HG03558 (cell line): ENCODE measurements at regions not wholly inside any gene's neighbourhood (a gene's known extent, or its start where the extent isn't known, plus 50 kb on each side); places are given as distances from the start of the nearest gene placed in this dataset.
"Not testable (repeated sequence)": the region's sequence is repeated elsewhere in the genome, so short reads cannot be mapped to it uniquely, and the experiment has no call there.

Source experiments
- ATAC-seq: cut with Tn5 transposase; IDR thresholded peaks from one replicate; pipeline ENCODE4 v1.9.1; 2021; ENCODE audit warnings: moderate number of reproducible peaks; ENCODE audit not compliant: unreplicated experiment; ENCODE audit errors: extremely low read depth

DNA sequence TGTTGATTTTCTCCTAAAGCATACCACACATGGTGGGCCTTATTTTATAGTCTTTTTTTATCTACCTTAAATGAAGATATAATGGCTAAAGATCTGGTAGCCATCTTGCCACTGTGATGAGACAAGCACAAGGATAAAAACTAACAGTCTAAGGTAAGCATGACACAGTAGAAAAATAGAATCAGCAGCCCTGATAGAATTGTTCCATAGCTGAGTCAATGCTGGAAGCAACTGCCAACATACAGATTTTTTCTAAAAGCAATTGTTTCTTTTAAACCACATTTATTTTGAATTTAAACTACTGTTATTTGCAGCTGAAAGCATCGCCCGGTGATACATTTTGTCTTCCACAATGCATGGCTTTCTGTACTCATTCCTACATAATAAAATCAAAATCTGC, 1091.5 kb upstream of the CHAC2 start:
- ATAC-seq: no peak

DNA sequence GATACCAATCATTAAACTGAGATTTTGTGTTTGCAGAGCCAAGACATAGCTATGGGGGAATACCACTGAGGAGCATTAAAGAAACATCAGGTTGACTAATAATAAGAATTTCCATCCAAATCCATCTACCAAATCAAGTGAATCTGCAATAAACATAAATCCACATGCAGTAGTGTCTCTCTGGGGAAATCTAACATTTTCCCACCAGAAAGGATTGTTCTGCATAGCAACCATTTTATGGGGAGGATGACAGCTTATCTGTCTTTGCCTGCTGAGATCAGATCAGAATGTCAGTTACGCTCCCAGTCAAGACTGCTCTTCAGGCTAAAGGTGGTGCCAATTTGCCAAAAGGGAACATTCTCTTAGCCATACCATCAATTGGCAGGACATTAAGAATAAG, 1098.9 kb upstream of the CHAC2 start:
- ATAC-seq: no peak

GRCh38 chr2:52659546-52659945, 1108.1 kb upstream of the CHAC2 start:
- ATAC-seq: no peak

DNA sequence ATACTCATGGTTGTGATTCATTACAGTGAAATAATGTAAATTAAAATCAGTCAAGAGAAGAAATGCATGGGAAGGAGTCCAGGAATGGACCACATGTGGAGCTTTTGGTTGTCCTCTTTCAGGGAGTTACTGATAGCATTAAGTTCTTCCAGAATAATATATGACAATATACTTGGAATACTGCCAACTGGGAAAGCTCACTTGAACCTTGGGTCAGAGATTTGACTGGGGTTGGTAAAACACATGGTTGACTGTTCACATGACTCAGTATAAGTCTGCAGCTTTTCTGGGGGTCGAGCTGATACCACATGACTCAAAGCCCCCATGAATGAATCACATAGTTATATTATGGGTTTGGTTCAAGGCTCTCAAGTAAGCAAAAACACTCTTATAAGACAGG, 1109.0 kb upstream of the CHAC2 start:
- no peak for ATAC-seq

DNA sequence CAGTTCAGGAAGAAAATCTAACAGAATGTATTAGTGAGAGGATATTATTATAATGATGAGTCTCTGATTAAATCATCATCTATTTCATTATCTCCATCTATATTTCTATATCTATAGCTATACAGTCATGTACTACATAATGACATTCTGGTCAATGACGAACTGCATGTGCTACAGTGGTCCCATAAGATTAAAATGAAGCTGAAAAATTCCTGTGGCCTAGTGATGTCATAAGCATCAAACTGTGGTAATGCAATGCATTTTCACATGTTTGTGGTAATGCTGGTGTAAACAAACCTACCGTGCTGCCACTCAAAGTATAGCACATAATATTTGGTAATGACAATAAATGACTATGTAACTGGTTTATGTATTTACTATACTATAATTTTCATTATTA, 1127.9 kb upstream of the CHAC2 start:
- no peak for ATAC-seq

DNA sequence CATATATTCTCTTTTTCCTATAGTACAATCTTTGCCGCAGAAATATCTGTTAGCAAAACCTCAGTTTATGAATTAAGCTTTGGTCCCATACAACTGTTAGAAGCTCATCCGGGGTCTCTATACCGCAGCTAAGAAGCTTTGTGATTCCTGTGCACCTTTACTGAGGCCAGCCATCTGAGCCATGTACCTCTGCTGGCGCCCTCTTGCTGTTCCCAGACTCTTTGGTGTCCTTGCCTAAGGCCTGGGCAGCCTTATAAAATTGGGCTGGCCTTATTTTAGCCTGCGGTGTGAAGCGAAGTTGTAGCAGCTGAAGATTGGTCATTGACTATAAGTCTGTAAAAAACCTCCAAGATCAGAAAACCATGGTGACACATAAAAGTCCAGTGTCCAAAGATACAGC, 1135.1 kb upstream of the CHAC2 start:
- no peak for ATAC-seq

- no peak for ATAC-seq
These were observed 1137.7 kb upstream of the CHAC2 start for GRCh38 chr2:52629944-52630343.

GRCh38 chr2:52629531-52629930, 1138.1 kb upstream of the CHAC2 start:
- ATAC-seq: no peak

- ATAC-seq: no peak
These were observed 1145.3 kb upstream of the CHAC2 start for GRCh38 chr2:52622266-52622665.

- ATAC-seq: no peak
These were observed 1154.5 kb upstream of the CHAC2 start for GRCh38 chr2:52613064-52613463.

GRCh38 chr2:52611759-52612158, 1155.8 kb upstream of the CHAC2 start:
- ATAC-seq: no peak

DNA sequence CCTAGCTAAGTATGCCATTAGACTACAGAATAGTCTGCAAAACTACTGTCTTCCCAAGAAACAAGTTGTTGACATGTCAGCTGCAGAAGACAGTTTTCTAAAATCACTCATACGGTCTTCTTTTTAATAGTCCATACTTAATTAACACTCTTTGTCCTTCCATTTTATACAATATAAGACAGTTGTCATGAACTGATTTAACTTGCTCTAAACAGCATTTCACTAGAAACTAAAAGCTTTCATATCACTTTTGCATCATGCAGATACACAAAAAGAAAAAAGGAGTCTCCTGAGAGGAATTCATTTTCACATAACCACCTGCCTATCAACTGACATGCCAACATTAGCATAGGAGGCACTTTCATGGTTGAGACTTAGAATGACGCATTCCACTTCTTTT, 1159.6 kb upstream of the CHAC2 start:
- no peak for ATAC-seq

- ATAC-seq: no peak
These were observed 1170.3 kb upstream of the CHAC2 start for GRCh38 chr2:52597346-52597745.

- no peak for ATAC-seq
These were observed 1173.6 kb upstream of the CHAC2 start for GRCh38 chr2:52594026-52594425.

DNA sequence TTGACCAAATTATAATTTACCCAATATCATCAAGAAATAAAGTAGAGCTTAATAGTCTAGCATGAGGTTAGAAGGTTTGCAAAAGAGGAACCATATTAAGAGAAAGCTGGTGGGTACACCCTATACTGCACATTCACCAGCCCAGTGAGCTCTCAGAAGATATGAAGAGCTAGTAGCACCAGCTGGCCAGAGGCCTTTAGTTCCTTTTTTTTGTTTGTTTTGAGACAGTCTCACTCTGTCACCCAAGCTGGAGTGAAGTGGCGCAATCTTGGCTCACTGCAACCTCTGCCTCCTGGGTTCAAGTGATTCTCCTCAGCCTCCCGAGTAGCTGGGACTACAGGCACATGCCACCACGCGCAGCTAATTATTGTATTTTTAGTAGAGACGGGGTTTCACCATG, 1183.5 kb upstream of the CHAC2 start:
- ATAC-seq: not testable (repeated sequence)

GRCh38 chr2:52572469-52572894, 1195.1 kb upstream of the CHAC2 start:
- no peak for ATAC-seq

DNA sequence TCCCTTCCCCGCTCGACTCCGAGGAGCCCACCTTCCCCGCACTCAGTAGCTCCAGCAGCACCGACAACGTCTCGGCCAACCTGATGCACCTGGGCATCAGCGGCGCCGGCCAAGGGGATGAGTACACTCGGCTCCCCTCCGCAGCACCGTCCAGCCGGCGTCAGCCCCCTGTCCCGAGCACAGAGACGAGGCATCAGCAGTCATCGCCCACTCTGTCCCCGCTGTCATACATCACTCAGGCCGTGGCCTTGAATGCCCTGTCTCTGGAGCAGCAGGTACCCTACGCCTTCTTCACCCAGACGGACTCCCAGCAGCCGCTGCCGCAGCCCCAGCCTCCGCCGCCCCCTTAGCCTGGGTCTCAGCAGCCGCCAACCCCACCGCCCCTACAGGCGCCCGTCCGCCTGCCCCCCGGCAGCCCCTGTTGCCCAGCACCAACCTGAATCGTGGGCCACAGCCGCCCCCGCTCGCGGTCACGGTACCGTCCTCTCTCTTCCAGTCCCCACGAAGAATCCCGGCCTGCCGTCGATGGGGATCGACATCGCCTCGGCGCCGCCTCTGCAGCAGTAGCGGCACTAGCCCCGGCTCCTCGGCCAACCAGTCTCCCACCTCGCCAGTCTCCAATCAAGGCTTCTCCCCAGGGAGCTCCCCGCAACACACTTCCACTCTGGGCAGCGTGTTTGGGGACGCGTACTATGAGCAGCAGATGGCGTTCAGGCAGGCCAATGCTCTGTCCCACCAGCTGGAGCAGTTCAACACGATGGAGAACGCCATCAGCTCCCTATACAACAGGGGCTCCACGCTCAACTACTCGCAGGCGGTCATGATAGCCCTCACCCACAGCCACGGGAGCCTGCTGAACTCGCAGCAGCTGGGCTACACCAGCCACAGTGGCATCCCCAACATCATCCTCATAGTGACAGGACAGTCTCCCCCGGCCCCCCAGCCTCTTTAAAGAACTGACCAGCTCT, 1195.9 kb upstream of the CHAC2 start:
- ATAC-seq: no peak

GRCh38 chr2:52570716-52571115, 1196.9 kb upstream of the CHAC2 start:
- no peak for ATAC-seq

DNA sequence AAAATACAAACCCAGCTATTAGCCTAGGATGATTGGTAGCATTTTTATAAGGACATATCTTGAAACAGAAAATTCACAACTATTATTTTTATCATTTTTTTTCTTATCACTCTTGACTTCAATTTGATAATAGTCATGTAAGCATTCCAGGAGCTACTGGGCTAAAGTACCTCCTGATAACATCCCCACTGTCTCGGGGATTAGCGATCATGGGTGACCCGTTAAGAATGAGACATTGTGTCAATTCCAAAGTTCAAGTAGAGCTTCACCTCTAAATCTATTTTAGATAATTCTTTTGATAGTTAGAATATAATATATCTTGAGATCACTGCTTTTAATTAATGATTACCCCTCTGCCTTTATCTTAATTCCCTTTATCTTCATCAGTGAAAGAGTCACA, 1204.5 kb upstream of the CHAC2 start:
- ATAC-seq: no peak

DNA sequence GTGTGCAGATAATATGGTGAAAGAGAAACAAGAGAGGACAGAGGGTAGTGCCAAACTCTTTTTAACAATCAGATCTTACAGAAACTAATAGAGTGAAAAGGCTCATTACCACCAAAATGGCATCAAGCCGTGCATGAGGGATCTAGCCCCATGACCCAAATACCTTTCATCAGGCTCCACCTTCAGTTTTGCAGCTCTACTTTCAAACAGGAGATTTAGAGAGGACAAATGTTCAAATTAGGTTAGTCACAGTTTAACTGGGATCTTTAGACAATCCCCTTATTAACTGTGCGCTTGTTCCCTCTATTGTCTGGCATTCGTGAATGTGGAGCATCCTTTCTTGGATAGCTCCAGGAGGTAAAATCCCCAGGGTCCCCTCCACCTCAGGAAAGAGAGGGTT, 1209.3 kb upstream of the CHAC2 start:
- ATAC-seq: no peak

- ATAC-seq: no peak
These were observed 1225.3 kb upstream of the CHAC2 start for GRCh38 chr2:52542297-52542696.
